ENCODE measurements at regions not wholly inside any gene's neighbourhood (a gene's known extent, or its start where the extent isn't known, plus 50 kb on each side); places are given as distances from the start of the nearest gene placed in this dataset.
"Not testable (repeated sequence)": the region's sequence is repeated elsewhere in the genome, so short reads cannot be mapped to it uniquely, and the experiment has no call there.

DNA sequence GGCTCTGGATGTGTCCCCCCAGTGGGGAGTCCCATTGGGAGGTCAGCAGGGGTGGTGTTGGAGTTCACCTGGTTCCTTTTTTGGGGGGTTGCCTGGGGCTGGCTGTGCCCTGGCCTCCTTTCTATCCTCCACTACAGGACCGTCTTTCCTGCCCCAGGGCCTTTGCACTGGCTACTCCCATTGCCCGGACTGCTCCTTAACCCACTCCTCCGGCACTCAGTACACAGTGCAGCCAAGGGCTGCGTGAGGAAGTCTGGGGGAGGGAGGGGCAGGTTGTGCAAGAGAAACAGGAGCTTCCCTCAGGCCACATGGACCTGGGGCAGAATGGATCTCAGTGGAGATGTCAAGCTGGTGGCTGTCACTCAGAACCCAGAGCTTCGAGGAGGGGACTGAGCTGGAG, 429.3 kb upstream of the SULF2 start:
- H3K9me3 ChIP-seq (ENCODE audit: insufficient read depth, low read length): no peaks in the 10 kb centered on the region
- no peaks in the 10 kb centered on the region for H3K27me3 ChIP-seq (ENCODE audit: insufficient read depth, insufficient read length)
- H3K4me1 ChIP-seq (ENCODE audit: insufficient read depth, insufficient read length): peaks cover 16% of the 10 kb centered on the region
- DNase-seq (ENCODE audit: low read depth, low spot score): no peak
- H3K9ac ChIP-seq (ENCODE audit: insufficient read length, low read depth): no peak overlapping the region
- no peak overlapping the region for H3K4me3 ChIP-seq (ENCODE audit: insufficient read length, low read depth)
- H3K36me3 ChIP-seq (ENCODE audit: insufficient read depth, insufficient read length, low read length): no peaks in the 10 kb centered on the region
- TF ChIP-seq YY1 (IDR thresholded peaks at IDR 0.05; ENCODE audit: insufficient read depth, insufficient read length): no peak
- no peak for TF ChIP-seq SUZ12 (IDR thresholded peaks at IDR 0.05; ENCODE audit: extremely low read depth, insufficient read depth, insufficient read length)
- no peak for TF ChIP-seq ZNF274 (IDR thresholded peaks at IDR 0.05; ENCODE audit: low read depth, low read length)

DNA sequence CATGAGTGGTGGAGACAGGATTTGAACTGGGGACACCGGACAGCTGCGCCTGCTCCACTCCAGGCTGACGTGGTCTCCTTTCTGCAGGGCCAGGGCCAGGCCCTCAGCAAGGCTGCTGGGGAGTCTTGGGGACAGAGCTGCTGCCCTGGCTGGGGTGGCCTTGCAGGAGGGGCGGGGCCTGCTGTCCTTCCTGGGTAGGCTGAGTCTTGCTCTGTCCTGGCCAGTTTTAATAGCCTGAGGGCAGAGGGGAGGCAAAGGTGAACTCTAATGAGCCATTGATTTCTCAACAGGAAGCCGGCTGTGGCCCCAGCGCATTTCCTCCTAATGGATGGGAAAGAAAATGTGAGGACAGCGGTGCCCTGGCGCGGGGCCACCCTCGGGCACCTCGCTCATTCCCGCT, 428.4 kb upstream of the SULF2 start:
- H3K36me3 ChIP-seq (ENCODE audit: insufficient read depth, insufficient read length, low read length); DNase-seq (ENCODE audit: low read depth, low spot score); H3K4me3 ChIP-seq (ENCODE audit: insufficient read length, low read depth); H3K27me3 ChIP-seq (ENCODE audit: insufficient read depth, insufficient read length); H3K9me3 ChIP-seq (ENCODE audit: insufficient read depth, low read length): not testable (repeated sequence)
- Histone ChIP-seq H3K4me1 (ENCODE audit: insufficient read depth, insufficient read length) (peaks cover 16% of the 10 kb centered on the region), H3K9ac (ENCODE audit: insufficient read length, low read depth) (peak overlapping the region; percentile 32)

DNA sequence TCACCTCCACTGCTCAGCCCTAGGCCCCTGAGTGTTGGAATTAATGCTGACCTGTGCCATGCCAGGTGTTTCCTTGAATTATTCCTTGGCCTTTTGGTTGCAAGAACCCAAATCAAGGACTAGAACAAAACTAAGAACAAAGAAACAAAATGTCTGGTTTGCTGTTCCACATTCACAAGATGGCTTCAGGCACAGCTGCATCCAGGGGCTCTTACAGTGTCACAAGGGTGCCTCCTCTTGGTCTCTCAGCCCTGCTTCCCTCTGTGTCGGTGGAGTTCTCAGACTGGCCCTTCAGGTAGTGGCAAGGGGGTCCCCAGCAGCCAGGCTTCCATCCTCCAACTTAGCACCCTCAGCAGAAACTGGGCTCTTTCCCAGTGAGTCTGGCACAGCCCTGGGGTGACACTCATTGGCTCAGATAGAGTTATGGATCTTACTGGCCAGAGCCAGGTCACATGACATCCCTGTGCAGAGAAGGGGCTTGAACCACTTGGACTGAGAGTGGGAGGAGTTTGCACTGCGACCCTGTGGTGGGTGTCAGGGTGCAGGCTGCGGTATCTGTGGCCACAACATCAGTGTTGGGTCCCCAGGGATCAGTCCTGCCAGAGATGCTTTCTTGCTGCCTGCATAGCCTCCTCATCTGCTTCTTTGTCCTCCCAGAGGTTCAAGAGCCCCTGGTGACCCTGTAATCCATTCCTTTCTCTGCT, 427.7 kb upstream of the SULF2 start:
- no peak overlapping the region for H3K4me3 ChIP-seq (ENCODE audit: insufficient read length, low read depth)
- no peaks in the 10 kb centered on the region for H3K36me3 ChIP-seq (ENCODE audit: insufficient read depth, insufficient read length, low read length)
- TF ChIP-seq YY1 (IDR thresholded peaks at IDR 0.05; ENCODE audit: insufficient read depth, insufficient read length) (no peak), ZNF274 (IDR thresholded peaks at IDR 0.05; ENCODE audit: low read depth, low read length) (no peak), SUZ12 (IDR thresholded peaks at IDR 0.05; ENCODE audit: extremely low read depth, insufficient read depth, insufficient read length) (no peak)
- DNase-seq (ENCODE audit: low read depth, low spot score): no peak
- H3K9me3 ChIP-seq (ENCODE audit: insufficient read depth, low read length): no peaks in the 10 kb centered on the region
- peaks cover 16% of the 10 kb centered on the region for H3K4me1 ChIP-seq (ENCODE audit: insufficient read depth, insufficient read length)
- no peak overlapping the region for H3K9ac ChIP-seq (ENCODE audit: insufficient read length, low read depth)
- H3K27me3 ChIP-seq (ENCODE audit: insufficient read depth, insufficient read length): no peaks in the 10 kb centered on the region

DNA sequence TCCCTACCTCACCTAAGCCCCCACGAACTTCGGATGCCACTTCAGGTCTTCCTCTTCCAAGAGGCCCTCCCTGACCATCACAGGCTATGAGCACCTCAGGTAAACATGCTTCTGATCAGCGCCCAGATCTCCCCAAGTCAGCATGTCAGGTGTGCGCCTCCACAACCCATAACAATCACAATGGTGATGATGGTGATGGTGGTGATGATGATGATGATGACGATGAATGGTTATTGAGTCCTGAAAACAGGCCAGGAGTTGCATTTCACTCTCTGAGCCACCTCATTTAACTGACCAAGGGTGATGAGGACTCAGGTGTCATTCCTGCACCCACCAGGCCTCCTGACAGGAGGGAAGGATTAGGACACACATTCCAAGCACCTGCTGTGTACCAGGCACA, 426.6 kb upstream of the SULF2 start:
- peaks cover 16% of the 10 kb centered on the region for H3K4me1 ChIP-seq (ENCODE audit: insufficient read depth, insufficient read length)
- TF ChIP-seq YY1 (IDR thresholded peaks at IDR 0.05; ENCODE audit: insufficient read depth, insufficient read length): no peak
- TF ChIP-seq SUZ12 (IDR thresholded peaks at IDR 0.05; ENCODE audit: extremely low read depth, insufficient read depth, insufficient read length): no peak
- TF ChIP-seq ZNF274 (IDR thresholded peaks at IDR 0.05; ENCODE audit: low read depth, low read length): no peak
- H3K4me3 ChIP-seq (ENCODE audit: insufficient read length, low read depth): no peak overlapping the region
- no peak overlapping the region for H3K9ac ChIP-seq (ENCODE audit: insufficient read length, low read depth)
- H3K36me3 ChIP-seq (ENCODE audit: insufficient read depth, insufficient read length, low read length): no peaks in the 10 kb centered on the region
- no peaks in the 10 kb centered on the region for H3K27me3 ChIP-seq (ENCODE audit: insufficient read depth, insufficient read length)
- DNase-seq (ENCODE audit: low read depth, low spot score): no peak
- H3K9me3 ChIP-seq (ENCODE audit: insufficient read depth, low read length): no peaks in the 10 kb centered on the region

DNA sequence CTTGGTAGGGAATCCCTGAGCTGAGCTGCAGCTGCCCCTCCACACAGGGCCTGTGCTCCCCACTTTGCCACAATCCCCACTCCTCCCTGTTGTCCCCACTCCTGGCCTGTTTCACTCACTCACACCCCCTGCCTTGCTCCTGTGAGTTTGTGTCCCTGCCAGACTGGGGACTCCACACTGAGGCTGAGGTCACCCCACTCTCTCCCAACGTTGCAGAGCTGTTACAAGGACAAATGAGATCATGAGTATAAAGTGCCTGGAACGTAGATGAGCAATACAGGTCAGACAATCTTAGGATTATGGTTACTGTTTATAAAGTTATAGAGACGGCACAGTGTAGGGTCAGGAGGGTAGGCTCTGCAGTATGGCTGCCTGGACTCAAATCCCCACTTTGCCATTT, 426.0 kb upstream of the SULF2 start:
- H3K4me3 ChIP-seq (ENCODE audit: insufficient read length, low read depth): no peak overlapping the region
- no peaks in the 10 kb centered on the region for H3K27me3 ChIP-seq (ENCODE audit: insufficient read depth, insufficient read length)
- peaks cover 16% of the 10 kb centered on the region for H3K4me1 ChIP-seq (ENCODE audit: insufficient read depth, insufficient read length)
- DNase-seq (ENCODE audit: low read depth, low spot score): no peak
- TF ChIP-seq YY1 (IDR thresholded peaks at IDR 0.05; ENCODE audit: insufficient read depth, insufficient read length) (no peak), ZNF274 (IDR thresholded peaks at IDR 0.05; ENCODE audit: low read depth, low read length) (no peak), SUZ12 (IDR thresholded peaks at IDR 0.05; ENCODE audit: extremely low read depth, insufficient read depth, insufficient read length) (no peak)
- H3K9me3 ChIP-seq (ENCODE audit: insufficient read depth, low read length): no peaks in the 10 kb centered on the region
- H3K36me3 ChIP-seq (ENCODE audit: insufficient read depth, insufficient read length, low read length): no peaks in the 10 kb centered on the region
- no peak overlapping the region for H3K9ac ChIP-seq (ENCODE audit: insufficient read length, low read depth)

DNA sequence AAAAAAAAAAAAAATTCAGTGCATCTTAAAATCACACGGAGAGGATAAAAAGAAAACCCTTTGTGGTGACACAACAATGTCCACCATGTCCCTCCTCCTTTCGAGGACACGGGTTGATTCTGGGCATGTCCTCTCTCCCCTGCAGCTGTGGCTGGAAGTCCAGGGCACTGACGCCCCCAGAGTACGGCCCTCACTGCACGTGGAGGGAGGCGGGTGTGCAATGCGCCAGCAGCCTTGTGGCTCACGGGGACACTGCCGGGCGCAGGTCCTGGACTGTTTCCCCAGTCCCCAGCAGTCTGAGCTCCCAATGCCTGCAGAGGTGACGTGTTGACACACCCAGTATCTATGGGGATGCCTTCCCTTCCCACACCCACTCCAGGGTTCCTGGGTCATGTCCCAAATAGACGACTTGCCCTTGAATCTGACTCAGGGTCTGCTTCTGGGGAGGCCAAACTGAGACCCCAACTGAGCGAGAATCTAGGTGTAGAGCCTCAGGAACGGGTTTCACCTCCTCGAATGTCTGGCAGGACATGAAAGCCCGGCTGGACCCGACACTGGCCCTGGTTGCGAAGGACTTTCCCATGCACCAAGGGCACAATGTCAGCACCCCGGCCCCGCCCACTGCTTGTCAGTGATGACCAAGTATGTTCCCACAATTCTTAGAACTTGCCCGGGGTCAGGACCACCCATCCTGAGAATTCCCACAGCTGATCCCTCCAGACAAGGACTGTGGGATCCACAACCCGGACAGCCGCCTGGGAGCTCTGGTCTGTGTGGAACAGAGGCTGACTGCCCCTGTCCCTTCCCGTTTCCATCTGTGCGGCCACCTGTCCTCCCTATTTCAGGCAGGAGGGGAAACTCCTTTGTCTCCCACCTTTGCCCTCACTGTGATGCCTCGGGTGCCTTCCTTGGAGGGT, 425.1 kb upstream of the SULF2 start:
- H3K4me3 ChIP-seq (ENCODE audit: insufficient read length, low read depth): no peak overlapping the region
- H3K27me3 ChIP-seq (ENCODE audit: insufficient read depth, insufficient read length): no peaks in the 10 kb centered on the region
- TF ChIP-seq ZNF274 (IDR thresholded peaks at IDR 0.05; ENCODE audit: low read depth, low read length): no peak
- no peak for TF ChIP-seq YY1 (IDR thresholded peaks at IDR 0.05; ENCODE audit: insufficient read depth, insufficient read length)
- TF ChIP-seq SUZ12 (IDR thresholded peaks at IDR 0.05; ENCODE audit: extremely low read depth, insufficient read depth, insufficient read length): no peak
- H3K9me3 ChIP-seq (ENCODE audit: insufficient read depth, low read length): no peaks in the 10 kb centered on the region
- H3K36me3 ChIP-seq (ENCODE audit: insufficient read depth, insufficient read length, low read length): no peaks in the 10 kb centered on the region
- DNase-seq (ENCODE audit: low read depth, low spot score): no peak
- H3K9ac ChIP-seq (ENCODE audit: insufficient read length, low read depth): no peak overlapping the region
- H3K4me1 ChIP-seq (ENCODE audit: insufficient read depth, insufficient read length): peaks cover 20% of the 10 kb centered on the region

DNA sequence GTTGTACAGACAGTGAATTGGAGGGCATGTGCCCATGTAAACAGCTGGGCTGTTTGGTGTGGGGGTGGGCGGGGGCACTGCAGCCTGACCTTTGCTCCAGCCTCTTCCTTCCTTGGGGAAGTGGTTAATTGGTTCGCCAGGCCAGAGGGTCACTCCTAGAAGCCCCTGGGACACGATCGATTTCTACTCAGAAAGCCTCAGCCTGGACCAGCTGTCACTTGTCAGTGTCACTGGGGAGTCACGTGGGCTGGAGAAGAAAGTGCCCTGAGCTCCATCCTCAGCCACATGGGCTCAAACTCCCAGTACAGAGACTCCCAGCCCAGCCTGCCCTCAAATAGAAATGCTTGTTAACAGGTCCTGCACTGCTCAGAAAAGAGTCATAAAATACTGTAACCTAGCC, 423.8 kb upstream of the SULF2 start:
- Histone ChIP-seq H3K36me3 (ENCODE audit: insufficient read depth, insufficient read length, low read length) (no peaks in the 10 kb centered on the region), H3K4me3 (ENCODE audit: insufficient read length, low read depth) (no peak overlapping the region), H3K9me3 (ENCODE audit: insufficient read depth, low read length) (no peaks in the 10 kb centered on the region), H3K9ac (ENCODE audit: insufficient read length, low read depth) (no peak overlapping the region), H3K4me1 (ENCODE audit: insufficient read depth, insufficient read length) (peaks cover 19% of the 10 kb centered on the region), H3K27me3 (ENCODE audit: insufficient read depth, insufficient read length) (no peaks in the 10 kb centered on the region)
- no peak for DNase-seq (ENCODE audit: low read depth, low spot score)
- TF ChIP-seq SUZ12 (IDR thresholded peaks at IDR 0.05; ENCODE audit: extremely low read depth, insufficient read depth, insufficient read length): no peak
- TF ChIP-seq ZNF274 (IDR thresholded peaks at IDR 0.05; ENCODE audit: low read depth, low read length): no peak
- TF ChIP-seq YY1 (IDR thresholded peaks at IDR 0.05; ENCODE audit: insufficient read depth, insufficient read length): no peak
